GM10266 (cell line): ENCODE measurements at regions not wholly inside any gene's neighbourhood (a gene's known extent, or its start where the extent isn't known, plus 50 kb on each side); places are given as distances from the start of the nearest gene placed in this dataset.

Experiments
- DNase-seq: peaks from one replicate; pipeline ENCODE4 v3.0.0; 2012; ENCODE audit errors: extremely low spot score
- CTCF ChIP-seq: IDR thresholded peaks from 2 replicates; pipeline ENCODE4 v1.5.1; 2012; ENCODE audit warnings: mild to moderate bottlenecking, low read depth; ENCODE audit not compliant: control insufficient read depth, insufficient read depth; ENCODE audit errors: missing control alignments

GRCh38 chr2:12177455-12178288 lies 431.2 kb downstream of the LPIN1 start:
- DNase-seq, result peak; percentile 21

DNA sequence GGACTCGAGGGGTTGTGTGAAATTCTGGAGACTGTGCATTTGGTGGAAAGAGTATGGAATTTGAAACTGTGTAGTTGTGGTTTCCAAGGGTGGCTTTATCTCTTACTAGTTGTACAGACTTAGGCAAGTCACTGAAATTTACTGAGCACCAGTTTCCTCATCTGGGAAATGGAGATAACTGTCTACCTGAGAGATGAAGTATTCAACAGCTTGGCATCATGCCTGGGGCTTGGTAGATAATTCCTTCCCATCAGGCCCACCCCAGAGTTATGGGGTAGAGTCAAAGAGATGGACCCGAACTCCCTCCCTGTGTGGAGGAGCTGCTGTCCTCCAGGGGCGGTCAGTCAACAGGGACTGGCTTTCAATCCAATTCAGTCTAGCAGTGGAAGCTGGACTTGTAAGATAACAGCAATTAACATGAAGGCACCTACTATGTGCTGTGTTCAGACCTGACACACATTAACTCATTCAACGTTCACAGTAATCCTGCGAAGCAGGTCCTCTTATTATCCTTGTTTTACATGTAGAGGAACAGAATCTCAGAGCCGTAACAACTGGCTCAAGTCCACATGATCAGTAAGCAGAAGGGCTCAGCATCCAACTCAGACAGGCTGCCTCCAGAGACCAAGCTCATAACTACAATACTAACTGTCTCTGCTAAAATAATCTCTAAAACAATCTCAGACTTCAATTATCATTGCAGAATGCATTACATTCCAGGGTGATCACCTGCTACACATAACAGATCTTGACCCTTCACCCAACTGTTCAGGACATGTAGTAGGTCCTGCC lies 432.1 kb downstream of the LPIN1 start:
- no peak for DNase-seq
- TF ChIP-seq CTCF, result no peak

More at GRCh38 chr2:12177455-12178288, 431.2 kb downstream of the LPIN1 start:
- TF ChIP-seq CTCF, result no peak

GRCh38 chr2:12180031-12180430 lies 433.6 kb downstream of the LPIN1 start:
- no peak for TF ChIP-seq CTCF
- no peak for DNase-seq

DNA sequence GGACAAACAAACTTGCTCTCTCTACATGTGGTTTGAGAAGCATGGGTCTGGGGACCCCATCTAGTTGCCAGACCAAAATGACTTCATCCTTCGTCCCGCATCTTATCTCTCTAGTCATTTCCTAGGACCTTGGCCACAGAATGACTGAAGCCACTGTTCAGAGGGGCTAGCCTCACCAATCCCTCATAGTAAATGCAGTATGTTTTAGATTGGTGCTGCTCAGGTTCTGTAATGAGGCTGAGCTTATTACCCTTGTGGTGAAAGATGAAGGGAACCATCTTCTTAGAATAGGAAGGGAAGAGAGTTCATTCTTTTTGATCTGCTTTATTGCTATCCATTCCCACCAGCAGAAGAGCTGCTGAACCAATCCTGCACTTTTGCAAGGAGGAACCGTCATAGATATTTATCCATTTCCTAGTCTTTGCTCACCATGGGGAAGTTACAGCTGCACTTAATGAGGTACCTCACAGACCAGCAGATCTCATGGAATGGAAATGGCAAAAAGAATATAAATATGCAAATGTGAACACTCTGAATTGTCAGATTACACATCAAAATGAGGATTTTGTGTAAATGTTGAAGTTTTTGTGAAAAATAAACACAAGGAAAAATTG lies 436.7 kb downstream of the LPIN1 start:
- DNase-seq, result no peak
- TF ChIP-seq CTCF, result no peak

DNA sequence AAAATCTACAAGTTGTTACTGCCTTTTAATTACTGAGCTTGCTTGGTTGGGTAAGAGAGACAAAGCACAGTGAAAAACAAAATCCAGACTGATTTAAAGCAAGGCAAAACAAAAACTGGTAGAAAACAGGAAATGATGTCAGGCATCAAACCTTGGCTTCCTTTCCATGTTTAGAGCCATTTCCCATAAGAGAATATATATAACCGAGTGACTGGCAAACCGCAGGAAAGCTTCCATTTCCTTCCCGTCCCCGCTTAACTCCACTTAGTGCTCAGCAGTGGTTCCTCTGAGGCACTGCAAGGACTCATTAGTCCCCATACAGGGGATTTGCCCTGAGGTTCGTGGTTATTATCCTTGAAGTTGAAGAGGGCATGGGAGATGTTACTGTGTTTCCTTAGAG lies 446.3 kb downstream of the LPIN1 start:
- no peak for DNase-seq

DNA sequence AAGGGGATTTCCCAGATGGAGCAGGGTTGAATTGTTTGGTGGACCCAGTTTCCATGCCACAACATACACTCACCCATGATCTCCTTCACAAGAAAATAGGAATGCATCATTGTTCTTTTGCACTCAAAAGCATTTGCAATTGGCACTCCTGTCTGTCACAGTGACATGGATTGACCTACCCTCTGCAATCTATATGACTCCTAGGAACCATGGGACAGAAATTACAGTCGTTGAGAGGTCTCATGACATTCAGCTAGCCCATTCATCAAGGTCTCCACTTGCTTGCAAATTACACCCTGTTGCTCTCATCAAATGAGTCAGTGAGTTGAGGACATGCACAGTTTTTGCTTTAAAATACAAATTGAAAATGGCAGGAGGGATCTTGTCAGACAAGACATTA lies 448.5 kb downstream of the LPIN1 start:
- no peak for DNase-seq

More for the DNA sequence above, 446.3 kb downstream of the LPIN1 start:
- TF ChIP-seq CTCF, result no peak

More for the DNA sequence above, 448.5 kb downstream of the LPIN1 start:
- no peak for TF ChIP-seq CTCF
